ENCODE measurements at regions not wholly inside any gene's neighbourhood (a gene's known extent, or its start where the extent isn't known, plus 50 kb on each side); places are given as distances from the start of the nearest gene placed in this dataset.

DNA sequence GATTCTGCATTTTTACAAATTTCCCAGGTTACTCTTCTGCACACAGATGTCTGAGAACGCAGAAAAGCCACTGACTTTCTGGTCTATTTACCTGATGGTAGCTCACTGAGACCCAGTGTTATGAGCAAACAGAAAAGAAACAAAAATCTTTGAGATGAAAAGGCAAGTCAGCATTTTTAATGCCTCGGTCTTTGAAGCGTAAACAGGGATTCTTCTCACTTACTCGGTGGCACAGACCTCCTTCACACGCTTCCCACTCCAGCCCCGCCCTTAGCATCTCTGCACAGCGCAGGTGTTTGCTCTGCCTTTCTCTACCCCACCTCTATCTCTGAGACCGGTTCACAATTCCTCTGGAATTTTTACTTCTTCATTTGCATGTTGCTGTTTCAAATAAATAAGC lies 195.0 kb upstream of the IRX1 start:
- TF ChIP-seq, protein P1, sequence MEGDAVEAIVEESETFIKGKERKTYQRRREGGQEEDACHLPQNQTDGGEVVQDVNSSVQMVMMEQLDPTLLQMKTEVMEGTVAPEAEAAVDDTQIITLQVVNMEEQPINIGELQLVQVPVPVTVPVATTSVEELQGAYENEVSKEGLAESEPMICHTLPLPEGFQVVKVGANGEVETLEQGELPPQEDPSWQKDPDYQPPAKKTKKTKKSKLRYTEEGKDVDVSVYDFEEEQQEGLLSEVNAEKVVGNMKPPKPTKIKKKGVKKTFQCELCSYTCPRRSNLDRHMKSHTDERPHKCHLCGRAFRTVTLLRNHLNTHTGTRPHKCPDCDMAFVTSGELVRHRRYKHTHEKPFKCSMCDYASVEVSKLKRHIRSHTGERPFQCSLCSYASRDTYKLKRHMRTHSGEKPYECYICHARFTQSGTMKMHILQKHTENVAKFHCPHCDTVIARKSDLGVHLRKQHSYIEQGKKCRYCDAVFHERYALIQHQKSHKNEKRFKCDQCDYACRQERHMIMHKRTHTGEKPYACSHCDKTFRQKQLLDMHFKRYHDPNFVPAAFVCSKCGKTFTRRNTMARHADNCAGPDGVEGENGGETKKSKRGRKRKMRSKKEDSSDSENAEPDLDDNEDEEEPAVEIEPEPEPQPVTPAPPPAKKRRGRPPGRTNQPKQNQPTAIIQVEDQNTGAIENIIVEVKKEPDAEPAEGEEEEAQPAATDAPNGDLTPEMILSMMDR (IDR thresholded peaks at IDR 0.05): no peak
- no peak for TF ChIP-seq EZH2 (IDR thresholded peaks at IDR 0.05; ENCODE audit: borderline replicate concordance, insufficient read depth, low read depth, low read length, poor library complexity, severe bottlenecking)
